IMR-90 (cell line): ENCODE measurements at regions not wholly inside any gene's neighbourhood (a gene's known extent, or its start where the extent isn't known, plus 50 kb on each side); places are given as distances from the start of the nearest gene placed in this dataset.

Source experiments
- ATAC-seq: fragments of 200-7000 bp; cut with Tn5 transposase; 2 replicates; pipeline ENCODE4 v1.9.1; 2020; ENCODE audit warnings: low read depth, mild to moderate bottlenecking, moderate library complexity
- BruUV-seq: library from RNA; stranded (reverse); fragments of 400-500 nt; replicated peaks from 2 replicates; lab custom pipeline; 2021; lab: Mats Ljungman, UMichigan
- CTCF ChIA-PET: fragments of 300-600 bp; formaldehyde crosslinking; extraction: SDS; loops from one replicate; lab custom pipeline; 2021; ENCODE audit warnings: antibody characterized with exemption; lab: Yijun Ruan, JAX
- POLR2A ChIA-PET: fragments of 300-600 bp; sonication (Branson Sonifier 250); formaldehyde crosslinking; loops from one replicate; lab custom pipeline; 2022; ENCODE audit warnings: antibody characterized with exemption; ENCODE audit not compliant: unreplicated experiment; lab: Charles Lee
- DNase-seq: peaks from one replicate; pipeline ENCODE4 v3.0.0; 2013
- H2AFZ ChIP-seq: replicated peaks from 2 replicates; pipeline ENCODE3; 2013; ENCODE audit warnings: low read length, mild to moderate bottlenecking; ENCODE audit not compliant: poor library complexity
- H2AK5ac ChIP-seq: 2 replicates; pipeline ENCODE4 v1.6.1; 2013; ENCODE audit warnings: low read depth, low read length, inconsistent platforms
- H2AK9ac ChIP-seq: replicated peaks from 2 replicates; pipeline ENCODE3; 2013; ENCODE audit warnings: mild to moderate bottlenecking, low read depth, low read length, moderate library complexity; ENCODE audit not compliant: poor library complexity
- H2BK120ac ChIP-seq: 2 replicates; pipeline ENCODE4 v1.6.1; 2013; ENCODE audit warnings: low read depth, low read length, inconsistent platforms
- H2BK15ac ChIP-seq: 3 replicates; pipeline ENCODE4 v1.6.1; 2013; ENCODE audit warnings: low read depth, low read length, inconsistent platforms
- H2BK20ac ChIP-seq: 2 replicates; pipeline ENCODE4 v1.6.1; 2013; ENCODE audit warnings: low read depth, mild to moderate bottlenecking, inconsistent platforms, low read length, moderate library complexity
- H2BK5ac ChIP-seq: 2 replicates; pipeline ENCODE4 v1.6.1; 2013; ENCODE audit warnings: mild to moderate bottlenecking, low read depth, low read length, inconsistent platforms; ENCODE audit not compliant: poor library complexity, severe bottlenecking
- H3K14ac ChIP-seq: replicated peaks from 2 replicates; pipeline ENCODE4 v1.6.1; 2013; ENCODE audit warnings: low read depth, low read length, inconsistent platforms
- H3K18ac ChIP-seq: 2 replicates; pipeline ENCODE4 v1.6.1; 2013; ENCODE audit warnings: low read depth, low read length, control low read depth
- H3K23ac ChIP-seq: 2 replicates; pipeline ENCODE4 v1.6.1; 2013; ENCODE audit warnings: low read depth, low read length, inconsistent platforms
- H3K27ac ChIP-seq: 2 replicates; pipeline ENCODE4 v1.5.1; 2013; ENCODE audit warnings: mild to moderate bottlenecking, control low read depth, low read length; ENCODE audit not compliant: insufficient read depth
- H3K27me3 ChIP-seq: 2 replicates; pipeline ENCODE4 v1.6.1; 2013; ENCODE audit warnings: low read length; ENCODE audit not compliant: control insufficient read depth, insufficient read depth
- H3K36me3 ChIP-seq: 2 replicates; pipeline ENCODE4 v1.6.1; 2013; ENCODE audit warnings: low read length, mixed read lengths; ENCODE audit not compliant: control insufficient read depth, insufficient read depth
- H3K4ac ChIP-seq: 2 replicates; pipeline ENCODE4 v1.6.1; 2013; ENCODE audit warnings: low read depth, low read length, inconsistent platforms
- H3K4me1 ChIP-seq: 2 replicates; pipeline ENCODE4 v1.6.1; 2013; ENCODE audit warnings: low read length, mixed read lengths; ENCODE audit not compliant: control insufficient read depth, insufficient read depth
- H3K4me2 ChIP-seq: 2 replicates; pipeline ENCODE4 v1.6.1; 2013; ENCODE audit warnings: low read depth, mild to moderate bottlenecking, control low read depth, low read length, moderate library complexity
- H3K4me3 ChIP-seq: 2 replicates; pipeline ENCODE4 v1.5.1; 2013; ENCODE audit warnings: low read depth, mild to moderate bottlenecking, control low read depth, low read length, moderate library complexity; ENCODE audit not compliant: insufficient read depth
- H3K56ac ChIP-seq: 2 replicates; pipeline ENCODE4 v1.6.1; 2013; ENCODE audit warnings: low read length, inconsistent platforms; ENCODE audit not compliant: insufficient read depth; ENCODE audit errors: extremely low read depth
- H3K79me1 ChIP-seq, 2 experiments: 2 replicates each; pipeline ENCODE4 v1.6.1; 2013; ENCODE audit warnings: low read length in 2 of 2, inconsistent platforms in 1 of 2, low read depth in 1 of 2
- H3K9ac ChIP-seq: 2 replicates; pipeline ENCODE4 v1.6.1; 2013; ENCODE audit warnings: low read depth, low read length, control low read depth
- H3K9me1 ChIP-seq: 2 replicates; pipeline ENCODE4 v1.6.1; 2013; ENCODE audit warnings: low read length, inconsistent platforms; ENCODE audit not compliant: insufficient read depth
- H3K9me3 ChIP-seq: 2 replicates; pipeline ENCODE4 v1.6.1; 2013; ENCODE audit warnings: low read length; ENCODE audit not compliant: control insufficient read depth, insufficient read depth
- H4K20me1 ChIP-seq: 2 replicates; pipeline ENCODE4 v1.6.1; 2013; ENCODE audit warnings: low read length, inconsistent platforms; ENCODE audit not compliant: insufficient read depth
- H4K5ac ChIP-seq: 2 replicates; pipeline ENCODE4 v1.6.1; 2013; ENCODE audit warnings: mild to moderate bottlenecking, low read depth, low read length, control low read depth
- H4K8ac ChIP-seq, 2 experiments: 2 replicates each; pipeline ENCODE4 v1.6.1; 2013; ENCODE audit warnings: low read depth in 2 of 2, low read length in 2 of 2, control low read depth in 1 of 2, inconsistent platforms in 1 of 2
- H4K91ac ChIP-seq: 2 replicates; pipeline ENCODE4 v1.6.1; 2013; ENCODE audit warnings: low read depth, low read length, inconsistent platforms; ENCODE audit not compliant: insufficient read depth
- CEBPB ChIP-seq: IDR thresholded peaks from 2 replicates; pipeline ENCODE4 v1.6.1; 2012; ENCODE audit warnings: low read depth, low read length, improper control_type of control experiment
- CHD1 ChIP-seq: IDR thresholded peaks from 2 replicates; pipeline ENCODE4 v1.6.1; 2012; ENCODE audit warnings: low read depth, low read length, improper control_type of control experiment
- FOS ChIP-seq: fragments of 150-350 bp; IDR thresholded peaks from 2 replicates; pipeline ENCODE4 v1.6.1; 2016; ENCODE audit warnings: low read depth, low read length
- MAFK ChIP-seq: IDR thresholded peaks from 2 replicates; pipeline ENCODE4 v1.6.1; 2012; ENCODE audit warnings: low read depth, low read length, improper control_type of control experiment
- MAZ ChIP-seq: IDR thresholded peaks from 2 replicates; pipeline ENCODE4 v1.6.1; 2012; ENCODE audit warnings: low read depth, mild to moderate bottlenecking, low read length, improper control_type of control experiment, moderate library complexity, borderline replicate concordance
- NFE2L2 ChIP-seq: fragments of 150-350 bp; IDR thresholded peaks from 2 replicates; pipeline ENCODE4 v1.6.1; 2016; ENCODE audit warnings: low read depth, mild to moderate bottlenecking, low read length
- POLR2A ChIP-seq: IDR thresholded peaks from 2 replicates; pipeline ENCODE4 v1.6.1; 2012; ENCODE audit warnings: mild to moderate bottlenecking, low read depth, low read length
- RFX5 ChIP-seq: IDR thresholded peaks from 2 replicates; pipeline ENCODE4 v1.8.0; 2012; ENCODE audit warnings: low read depth, mild to moderate bottlenecking, low read length, moderate library complexity
- SMC3 ChIP-seq: fragments of 150-350 bp; IDR thresholded peaks from 2 replicates; pipeline ENCODE4 v1.6.1; 2016; ENCODE audit warnings: low read depth, mild to moderate bottlenecking, antibody characterized with exemption, low read length, moderate library complexity
- WGBS, 2 experiments: methylation state at CpG; one replicate each; pipeline versions ENCODE4 v1.1.5 to v1.1.7; 2013; ENCODE audit warnings: missing lambda C conversion rate in 2 of 2; ENCODE audit not compliant: insufficient read length in 1 of 2; ENCODE audit errors: extremely low coverage in 2 of 2; 5-methylcytosine and 5-hydroxymethylcytosine counted together
- dilution Hi-C: fragments of 300-500 bp; cut with HindIII; formaldehyde crosslinking; loops from one replicate; pipeline ENCODE4 v1.14.3; 2018; ENCODE audit warnings: low sequenced_read_pairs; ENCODE audit not compliant: unreplicated experiment
- in situ Hi-C: fragments of 300-500 bp; cut with MboI; formaldehyde crosslinking; loops from 3 replicates; pipeline ENCODE4 v1.14.3; 2019; ENCODE audit warnings: low sequenced_read_pairs, inconsistent platforms, mixed read lengths
- intact Hi-C: fragments of 100-400 bp; cut with micrococcal nuclease; formaldehyde crosslinking; loops from 2 replicates; pipeline ENCODE4 v1.10.0; 2022
- TF ChIP-seq, protein P1 (sequence below): fragments of 150-350 bp; IDR thresholded peaks from 2 replicates; pipeline ENCODE4 v1.6.1; 2017; ENCODE audit warnings: mild to moderate bottlenecking, antibody characterized with exemption, low read length, low read depth
- TF ChIP-seq, protein P2 (sequence below): fragments of 150-350 bp; IDR thresholded peaks from 2 replicates; pipeline ENCODE4 v1.6.1; 2016; ENCODE audit warnings: low read depth, mild to moderate bottlenecking, low read length, moderate library complexity, borderline replicate concordance
- TF ChIP-seq, protein P3 (sequence below): conservative IDR thresholded peaks from 2 replicates; pipeline ENCODE4 v1.5.1; 2012; ENCODE audit warnings: mild to moderate bottlenecking, low read depth, low read length, improper control_type of control experiment

DNA sequence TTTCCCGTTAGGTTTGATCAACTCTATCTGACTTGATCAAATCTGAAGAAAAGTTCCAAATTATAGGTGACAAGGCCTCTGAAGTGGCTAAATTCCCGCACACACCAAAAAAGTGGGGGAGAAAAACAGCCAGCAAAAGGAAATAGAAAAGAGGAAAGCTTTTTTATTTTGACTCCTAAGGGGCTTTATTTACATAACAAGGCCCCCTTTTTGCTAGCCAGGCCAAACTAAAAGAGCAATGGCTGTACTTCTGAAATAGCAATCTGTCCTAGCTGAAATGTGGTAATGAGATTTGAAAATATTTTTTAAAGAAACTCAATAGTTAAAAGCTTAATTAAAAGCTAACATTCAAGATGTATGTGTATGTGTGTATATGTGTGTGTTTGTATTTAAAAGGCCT is 311.5 kb upstream of the POGK start:
- Histone ChIP-seq H3K18ac (no peak overlapping the region), H3K79me1 (no peaks in the 10 kb centered on the region), H2BK15ac (no peak overlapping the region), H2AFZ (no peak overlapping the region), H3K27me3 (no peaks in the 10 kb centered on the region), H2AK9ac (no peak overlapping the region), H2BK5ac (no peak overlapping the region), H3K4me3 (no peak overlapping the region), H3K9me3 (no peaks in the 10 kb centered on the region; the same call in 1 of the 2 replicates), H3K56ac (no peak overlapping the region), H3K4me2 (no peak overlapping the region), H4K5ac (no peak overlapping the region), H3K9me1 (no peaks in the 10 kb centered on the region), H3K4me1 (no peaks in the 10 kb centered on the region), H3K9ac (no peak overlapping the region), H4K20me1 (no peaks in the 10 kb centered on the region), H3K23ac (no peak overlapping the region), H3K36me3 (no peaks in the 10 kb centered on the region), H4K8ac (no peak overlapping the region), H3K27ac (no peak overlapping the region), H2AK5ac (no peak overlapping the region), H3K14ac (no peak overlapping the region), H2BK20ac (no peak overlapping the region), H3K4ac (no peak overlapping the region), H2BK120ac (no peak overlapping the region), H4K91ac (no peak overlapping the region)
- dilution Hi-C loops, result no loop called here
- ChIA-PET POLR2A (no interaction called here), CTCF (no interaction called here)
- TF ChIP-seq FOS (no peak), NFE2L2 (no peak), RFX5 (no peak), CHD1 (no peak), MAZ (no peak), POLR2A (no peak), SMC3 (no peak), CEBPB (no peak), MAFK (no peak)
- TF ChIP-seq, protein P1, sequence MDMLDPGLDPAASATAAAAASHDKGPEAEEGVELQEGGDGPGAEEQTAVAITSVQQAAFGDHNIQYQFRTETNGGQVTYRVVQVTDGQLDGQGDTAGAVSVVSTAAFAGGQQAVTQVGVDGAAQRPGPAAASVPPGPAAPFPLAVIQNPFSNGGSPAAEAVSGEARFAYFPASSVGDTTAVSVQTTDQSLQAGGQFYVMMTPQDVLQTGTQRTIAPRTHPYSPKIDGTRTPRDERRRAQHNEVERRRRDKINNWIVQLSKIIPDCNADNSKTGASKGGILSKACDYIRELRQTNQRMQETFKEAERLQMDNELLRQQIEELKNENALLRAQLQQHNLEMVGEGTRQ, result no peak
- TF ChIP-seq, protein P2, sequence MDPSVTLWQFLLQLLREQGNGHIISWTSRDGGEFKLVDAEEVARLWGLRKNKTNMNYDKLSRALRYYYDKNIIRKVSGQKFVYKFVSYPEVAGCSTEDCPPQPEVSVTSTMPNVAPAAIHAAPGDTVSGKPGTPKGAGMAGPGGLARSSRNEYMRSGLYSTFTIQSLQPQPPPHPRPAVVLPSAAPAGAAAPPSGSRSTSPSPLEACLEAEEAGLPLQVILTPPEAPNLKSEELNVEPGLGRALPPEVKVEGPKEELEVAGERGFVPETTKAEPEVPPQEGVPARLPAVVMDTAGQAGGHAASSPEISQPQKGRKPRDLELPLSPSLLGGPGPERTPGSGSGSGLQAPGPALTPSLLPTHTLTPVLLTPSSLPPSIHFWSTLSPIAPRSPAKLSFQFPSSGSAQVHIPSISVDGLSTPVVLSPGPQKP, result no peak
- TF ChIP-seq, protein P3, sequence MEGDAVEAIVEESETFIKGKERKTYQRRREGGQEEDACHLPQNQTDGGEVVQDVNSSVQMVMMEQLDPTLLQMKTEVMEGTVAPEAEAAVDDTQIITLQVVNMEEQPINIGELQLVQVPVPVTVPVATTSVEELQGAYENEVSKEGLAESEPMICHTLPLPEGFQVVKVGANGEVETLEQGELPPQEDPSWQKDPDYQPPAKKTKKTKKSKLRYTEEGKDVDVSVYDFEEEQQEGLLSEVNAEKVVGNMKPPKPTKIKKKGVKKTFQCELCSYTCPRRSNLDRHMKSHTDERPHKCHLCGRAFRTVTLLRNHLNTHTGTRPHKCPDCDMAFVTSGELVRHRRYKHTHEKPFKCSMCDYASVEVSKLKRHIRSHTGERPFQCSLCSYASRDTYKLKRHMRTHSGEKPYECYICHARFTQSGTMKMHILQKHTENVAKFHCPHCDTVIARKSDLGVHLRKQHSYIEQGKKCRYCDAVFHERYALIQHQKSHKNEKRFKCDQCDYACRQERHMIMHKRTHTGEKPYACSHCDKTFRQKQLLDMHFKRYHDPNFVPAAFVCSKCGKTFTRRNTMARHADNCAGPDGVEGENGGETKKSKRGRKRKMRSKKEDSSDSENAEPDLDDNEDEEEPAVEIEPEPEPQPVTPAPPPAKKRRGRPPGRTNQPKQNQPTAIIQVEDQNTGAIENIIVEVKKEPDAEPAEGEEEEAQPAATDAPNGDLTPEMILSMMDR, result no peak
- no TSS peak for BruUV-seq
- DNase-seq, result no peak
- WGBS, 2 experiments, result no CpG with 5 or more reads among the region's 2 CpGs
- ATAC-seq, result no peak
- intact Hi-C loops, result no loop called here
- in situ Hi-C loops, result no loop called here
